ENCODE measurements at regions not wholly inside any gene's neighbourhood (a gene's known extent, or its start where the extent isn't known, plus 50 kb on each side); places are given as distances from the start of the nearest gene placed in this dataset.
A peak's percentile ranks its signal among the peaks of the same experiment; 100 is the strongest.
"Not testable (repeated sequence)": the region's sequence is repeated elsewhere in the genome, so short reads cannot be mapped to it uniquely, and the experiment has no call there.

- H3K4me1 Mint-ChIP-seq (ENCODE audit: low read depth in 2 of 2) = peaks cover 0 to 13% of the 10 kb centered on the region in 2 donors
- no peak overlapping the region for H3K4me3 Mint-ChIP-seq
- H3K27ac Mint-ChIP-seq = no peak overlapping the region
- ATAC-seq = peak; percentile 62 to 75
- H3K27me3 Mint-ChIP-seq = peaks cover 6 to 11% of the 10 kb centered on the region in 2 donors
- H3K36me3 Mint-ChIP-seq = no peaks in the 10 kb centered on the region
- DNase-seq (ENCODE audit: low spot score) = no peak
- no peaks in the 10 kb centered on the region for H3K9me3 Mint-ChIP-seq
Measured at GRCh38 chr1:38586993-38587646, 272.5 kb downstream of the RRAGC start.

- no peaks in the 10 kb centered on the region for H3K9me3 Mint-ChIP-seq
- H3K27me3 Mint-ChIP-seq = peaks cover 16 to 20% of the 10 kb centered on the region in 2 donors
- no peak overlapping the region for H3K4me3 Mint-ChIP-seq
- no peaks in the 10 kb centered on the region for H3K36me3 Mint-ChIP-seq
- H3K4me1 Mint-ChIP-seq (ENCODE audit: low read depth in 2 of 2) = peaks cover 0 to 13% of the 10 kb centered on the region in 2 donors
- no peak for DNase-seq (ENCODE audit: low spot score)
- no peak for ATAC-seq
- peak overlapping the region in 1 of 2 donors; percentile 35 for H3K27ac Mint-ChIP-seq
Measured at GRCh38 chr1:38585971-38586370, 273.6 kb downstream of the RRAGC start.

GRCh38 chr1:38585460-38585859 lies 274.1 kb downstream of the RRAGC start:
- Mint-ChIP-seq H3K4me3 (no peak overlapping the region), H3K9me3 (no peaks in the 10 kb centered on the region), H3K4me1 (ENCODE audit: low read depth in 2 of 2) (peaks cover 0 to 13% of the 10 kb centered on the region in 2 donors), H3K36me3 (no peaks in the 10 kb centered on the region), H3K27ac (no peak overlapping the region), H3K27me3 (peaks cover 16 to 24% of the 10 kb centered on the region in 2 donors)
- DNase-seq (ENCODE audit: low spot score) (no peak), ATAC-seq (no peak)

GRCh38 chr1:38584448-38585355 lies 274.9 kb downstream of the RRAGC start:
- no peaks in the 10 kb centered on the region for H3K9me3 Mint-ChIP-seq
- no peak overlapping the region for H3K27ac Mint-ChIP-seq
- H3K4me3 Mint-ChIP-seq = no peak overlapping the region
- H3K36me3 Mint-ChIP-seq = no peaks in the 10 kb centered on the region
- H3K27me3 Mint-ChIP-seq = peaks cover 21 to 29% of the 10 kb centered on the region in 2 donors
- H3K4me1 Mint-ChIP-seq (ENCODE audit: low read depth in 2 of 2) = peaks cover 0 to 13% of the 10 kb centered on the region in 2 donors
- no peak for DNase-seq (ENCODE audit: low spot score)
- no peak for ATAC-seq

GRCh38 chr1:38583287-38583686 lies 276.3 kb downstream of the RRAGC start:
- peaks cover under 1 to 13% of the 10 kb centered on the region in 2 donors for H3K4me1 Mint-ChIP-seq (ENCODE audit: low read depth in 2 of 2)
- DNase-seq (ENCODE audit: low spot score); H3K4me3 Mint-ChIP-seq; H3K27ac Mint-ChIP-seq; H3K36me3 Mint-ChIP-seq; H3K9me3 Mint-ChIP-seq; ATAC-seq: not testable (repeated sequence)
- H3K27me3 Mint-ChIP-seq = peaks cover 30 to 36% of the 10 kb centered on the region in 2 donors

- Mint-ChIP-seq H3K4me3 (no peak overlapping the region), H3K27me3 (peaks cover 38 to 45% of the 10 kb centered on the region in 2 donors), H3K9me3 (no peaks in the 10 kb centered on the region), H3K36me3 (no peaks in the 10 kb centered on the region), H3K4me1 (ENCODE audit: low read depth in 2 of 2) (peaks cover 6 to 14% of the 10 kb centered on the region in 2 donors), H3K27ac (no peak overlapping the region)
- DNase-seq (ENCODE audit: low spot score) (no peak), ATAC-seq (no peak)
Measured at GRCh38 chr1:38581396-38581795, 278.2 kb downstream of the RRAGC start.

- Mint-ChIP-seq H3K9me3 (no peaks in the 10 kb centered on the region), H3K4me3 (no peak overlapping the region), H3K27ac (no peak overlapping the region), H3K36me3 (no peaks in the 10 kb centered on the region), H3K27me3 (peaks cover 38 to 45% of the 10 kb centered on the region in 2 donors), H3K4me1 (ENCODE audit: low read depth in 2 of 2) (peaks cover 6 to 12% of the 10 kb centered on the region in 2 donors)
- DNase-seq (ENCODE audit: low spot score) (no peak), ATAC-seq (no peak)
Measured at GRCh38 chr1:38580594-38580993, 279.0 kb downstream of the RRAGC start.

- no peak overlapping the region for H3K4me3 Mint-ChIP-seq
- peaks cover 37 to 44% of the 10 kb centered on the region in 2 donors for H3K27me3 Mint-ChIP-seq
- no peak for ATAC-seq
- H3K4me1 Mint-ChIP-seq (ENCODE audit: low read depth in 2 of 2) = peaks cover 5 to 6% of the 10 kb centered on the region in 2 donors
- no peaks in the 10 kb centered on the region for H3K36me3 Mint-ChIP-seq
- no peak overlapping the region for H3K27ac Mint-ChIP-seq
- DNase-seq (ENCODE audit: low spot score) = no peak
- no peaks in the 10 kb centered on the region for H3K9me3 Mint-ChIP-seq
Measured at GRCh38 chr1:38579056-38579455, 280.5 kb downstream of the RRAGC start.

- Mint-ChIP-seq H3K36me3 (no peaks in the 10 kb centered on the region), H3K27me3 (peaks cover 33 to 42% of the 10 kb centered on the region in 2 donors), H3K4me1 (ENCODE audit: low read depth in 2 of 2) (peaks cover 5 to 6% of the 10 kb centered on the region in 2 donors), H3K9me3 (no peaks in the 10 kb centered on the region), H3K4me3 (no peak overlapping the region), H3K27ac (no peak overlapping the region)
- no peak for DNase-seq (ENCODE audit: low spot score)
- ATAC-seq = no peak
Measured at GRCh38 chr1:38578271-38578951, 281.2 kb downstream of the RRAGC start.

GRCh38 chr1:38577937-38578270 lies 281.7 kb downstream of the RRAGC start:
- Mint-ChIP-seq H3K4me3 (no peak overlapping the region), H3K27ac (no peak overlapping the region)

GRCh38 chr1:38577385-38577784 lies 282.2 kb downstream of the RRAGC start:
- H3K4me3 Mint-ChIP-seq = no peak overlapping the region
- H3K4me1 Mint-ChIP-seq (ENCODE audit: low read depth in 2 of 2) = peaks cover 5 to 6% of the 10 kb centered on the region in 2 donors
- no peak overlapping the region for H3K27ac Mint-ChIP-seq
- ATAC-seq = no peak
- no peaks in the 10 kb centered on the region for H3K36me3 Mint-ChIP-seq
- H3K9me3 Mint-ChIP-seq = no peaks in the 10 kb centered on the region
- no peak for DNase-seq (ENCODE audit: low spot score)
- H3K27me3 Mint-ChIP-seq = peaks cover 35 to 42% of the 10 kb centered on the region in 2 donors

More at GRCh38 chr1:38577937-38578270, 281.7 kb downstream of the RRAGC start:
- H3K36me3 Mint-ChIP-seq = no peaks in the 10 kb centered on the region
- H3K27me3 Mint-ChIP-seq = peaks cover 33 to 40% of the 10 kb centered on the region in 2 donors
- DNase-seq (ENCODE audit: low spot score) (no peak), ATAC-seq (no peak)
- peaks cover 5 to 6% of the 10 kb centered on the region in 2 donors for H3K4me1 Mint-ChIP-seq (ENCODE audit: low read depth in 2 of 2)
- no peaks in the 10 kb centered on the region for H3K9me3 Mint-ChIP-seq

GRCh38 chr1:38576241-38576640 lies 283.3 kb downstream of the RRAGC start:
- no peaks in the 10 kb centered on the region for H3K9me3 Mint-ChIP-seq
- no peak overlapping the region for H3K27ac Mint-ChIP-seq
- H3K4me1 Mint-ChIP-seq (ENCODE audit: low read depth in 2 of 2) = peaks cover 5 to 6% of the 10 kb centered on the region in 2 donors
- H3K36me3 Mint-ChIP-seq = no peaks in the 10 kb centered on the region
- no peak overlapping the region for H3K4me3 Mint-ChIP-seq
- peaks cover 37 to 42% of the 10 kb centered on the region in 2 donors for H3K27me3 Mint-ChIP-seq
- ATAC-seq = no peak
- no peak for DNase-seq (ENCODE audit: low spot score)

- DNase-seq (ENCODE audit: low spot score) (no peak), ATAC-seq (no peak)
- H3K36me3 Mint-ChIP-seq = no peaks in the 10 kb centered on the region
- no peaks in the 10 kb centered on the region for H3K9me3 Mint-ChIP-seq
- peaks cover 28 to 39% of the 10 kb centered on the region in 2 donors for H3K27me3 Mint-ChIP-seq
- no peak overlapping the region for H3K4me3 Mint-ChIP-seq
- H3K4me1 Mint-ChIP-seq (ENCODE audit: low read depth in 2 of 2) = no peaks in the 10 kb centered on the region
- H3K27ac Mint-ChIP-seq = no peak overlapping the region
Measured at GRCh38 chr1:38571726-38572125, 287.8 kb downstream of the RRAGC start.

GRCh38 chr1:38570657-38570975 lies 289.0 kb downstream of the RRAGC start:
- Mint-ChIP-seq H3K27me3 (peaks cover 31 to 39% of the 10 kb centered on the region in 2 donors), H3K27ac (no peak overlapping the region), H3K9me3 (no peaks in the 10 kb centered on the region), H3K4me1 (ENCODE audit: low read depth in 2 of 2) (no peaks in the 10 kb centered on the region), H3K4me3 (no peak overlapping the region), H3K36me3 (no peaks in the 10 kb centered on the region)
- DNase-seq (ENCODE audit: low spot score) = no peak
- ATAC-seq = no peak
